ENCODE measurements at regions not wholly inside any gene's neighbourhood (a gene's known extent, or its start where the extent isn't known, plus 50 kb on each side); places are given as distances from the start of the nearest gene placed in this dataset.
"Not testable (repeated sequence)": the region's sequence is repeated elsewhere in the genome, so short reads cannot be mapped to it uniquely, and the experiment has no call there.

- Mint-ChIP-seq H3K27ac (no peak overlapping the region), H3K9me3 (peaks cover 6% of the 10 kb centered on the region; the same call in 1 of the 2 replicates)
These were observed 149.9 kb upstream of the KCNG1 start for GRCh38 chr20:51172558-51173428.

GRCh38 chr20:51171141-51171540 lies 148.2 kb upstream of the KCNG1 start:
- no peak overlapping the region for H3K4me3 Mint-ChIP-seq
- H3K27me3 Mint-ChIP-seq (ENCODE audit: insufficient read depth) = peaks cover 31% of the 10 kb centered on the region
- TF ChIP-seq CTCF (IDR thresholded peaks at IDR 0.05) = no peak
- H3K9me3 Mint-ChIP-seq = peaks cover 6% of the 10 kb centered on the region; the same call in 1 of the 2 replicates
- H3K27ac Mint-ChIP-seq = no peak overlapping the region
- DNase-seq = no peak
- H3K4me1 Mint-ChIP-seq (ENCODE audit: low read depth) = peaks cover 7% of the 10 kb centered on the region; the same call in 1 of the 2 replicates
- H3K36me3 Mint-ChIP-seq (ENCODE audit: low read depth) = peaks cover 13% of the 10 kb centered on the region; the same call in 1 of the 2 replicates

More at GRCh38 chr20:51172558-51173428, 149.9 kb upstream of the KCNG1 start:
- peaks cover 7% of the 10 kb centered on the region; the same call in 1 of the 2 replicates for H3K4me1 Mint-ChIP-seq (ENCODE audit: low read depth)
- DNase-seq = no peak
- no peak for TF ChIP-seq CTCF (IDR thresholded peaks at IDR 0.05)
- H3K36me3 Mint-ChIP-seq (ENCODE audit: low read depth) = peaks cover 7% of the 10 kb centered on the region; the same call in 1 of the 2 replicates
- H3K4me3 Mint-ChIP-seq = no peak overlapping the region
- H3K27me3 Mint-ChIP-seq (ENCODE audit: insufficient read depth) = peaks cover 32% of the 10 kb centered on the region

GRCh38 chr20:51169813-51170212 lies 146.9 kb upstream of the KCNG1 start:
- Mint-ChIP-seq H3K27me3 (ENCODE audit: insufficient read depth) (peaks cover 29% of the 10 kb centered on the region), H3K9me3 (peaks cover 6% of the 10 kb centered on the region; the same call in 1 of the 2 replicates), H3K4me1 (ENCODE audit: low read depth) (peaks cover 7% of the 10 kb centered on the region; the same call in 1 of the 2 replicates), H3K27ac (no peak overlapping the region), H3K4me3 (no peak overlapping the region), H3K36me3 (ENCODE audit: low read depth) (peaks cover 13% of the 10 kb centered on the region; the same call in 1 of the 2 replicates)
- no peak for DNase-seq
- no peak for TF ChIP-seq CTCF (IDR thresholded peaks at IDR 0.05)

GRCh38 chr20:51167911-51168310 lies 145.0 kb upstream of the KCNG1 start:
- H3K4me1 Mint-ChIP-seq (ENCODE audit: low read depth); DNase-seq; H3K27ac Mint-ChIP-seq; H3K9me3 Mint-ChIP-seq; H3K4me3 Mint-ChIP-seq: not testable (repeated sequence)
- peaks cover 25% of the 10 kb centered on the region for H3K27me3 Mint-ChIP-seq (ENCODE audit: insufficient read depth)
- H3K36me3 Mint-ChIP-seq (ENCODE audit: low read depth) = peaks cover 13% of the 10 kb centered on the region; the same call in 1 of the 2 replicates

GRCh38 chr20:51166489-51166888 lies 143.6 kb upstream of the KCNG1 start:
- peaks cover 13% of the 10 kb centered on the region; the same call in 1 of the 2 replicates for H3K36me3 Mint-ChIP-seq (ENCODE audit: low read depth)
- peaks cover 29% of the 10 kb centered on the region for H3K27me3 Mint-ChIP-seq (ENCODE audit: insufficient read depth)
- H3K4me1 Mint-ChIP-seq (ENCODE audit: low read depth) = peaks cover 7% of the 10 kb centered on the region; the same call in 1 of the 2 replicates
- DNase-seq = no peak
- no peak overlapping the region for H3K4me3 Mint-ChIP-seq
- no peak overlapping the region for H3K27ac Mint-ChIP-seq
- H3K9me3 Mint-ChIP-seq = peaks cover 6% of the 10 kb centered on the region; the same call in 1 of the 2 replicates
- no peak for TF ChIP-seq CTCF (IDR thresholded peaks at IDR 0.05)

DNA sequence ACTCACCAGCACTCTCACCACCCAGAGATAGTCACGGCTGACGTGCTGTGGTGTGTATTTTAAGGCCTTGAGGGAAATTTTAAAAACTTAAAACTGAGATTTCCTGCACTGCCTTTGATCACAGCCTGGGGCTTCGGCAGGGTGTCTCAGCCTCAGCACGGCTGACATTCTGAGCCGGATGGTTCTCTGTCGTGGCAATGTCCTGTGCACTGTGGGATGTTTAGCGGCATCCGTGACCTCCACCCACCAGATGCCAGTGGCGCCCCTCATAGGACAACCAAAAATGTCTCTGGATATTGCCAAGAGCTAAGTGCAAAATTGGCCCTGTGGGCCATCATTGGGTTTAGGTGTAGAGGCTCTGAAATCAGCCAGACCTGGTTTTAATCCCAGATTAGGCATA lies 142.2 kb upstream of the KCNG1 start:
- peaks cover 42% of the 10 kb centered on the region for H3K27me3 Mint-ChIP-seq (ENCODE audit: insufficient read depth)
- H3K4me1 Mint-ChIP-seq (ENCODE audit: low read depth) = peaks cover 7% of the 10 kb centered on the region; the same call in 1 of the 2 replicates
- no peak for DNase-seq
- no peak for TF ChIP-seq CTCF (IDR thresholded peaks at IDR 0.05)
- no peak overlapping the region for H3K27ac Mint-ChIP-seq
- H3K9me3 Mint-ChIP-seq = peaks cover 6% of the 10 kb centered on the region; the same call in 1 of the 2 replicates
- no peak overlapping the region for H3K4me3 Mint-ChIP-seq
- peaks cover 13% of the 10 kb centered on the region; the same call in 1 of the 2 replicates for H3K36me3 Mint-ChIP-seq (ENCODE audit: low read depth)
